GM23248 (cell line): ENCODE measurements at regions not wholly inside any gene's neighbourhood (a gene's known extent, or its start where the extent isn't known, plus 50 kb on each side); places are given as distances from the start of the nearest gene placed in this dataset.
"Not testable (repeated sequence)": the region's sequence is repeated elsewhere in the genome, so short reads cannot be mapped to it uniquely, and the experiment has no call there.

Experiments
- EZH2 ChIP-seq: fragments of 200-600 bp; sonication (generic); IDR thresholded peaks from 2 replicates; pipeline ENCODE4 v1.6.1; 2018; ENCODE audit warnings: antibody characterized with exemption, mild to moderate bottlenecking; ENCODE audit not compliant: insufficient read depth, poor library complexity, severe bottlenecking
- EZH2phosphoT487 ChIP-seq: fragments of 200-600 bp; sonication (generic); IDR thresholded peaks from 2 replicates; pipeline ENCODE4 v1.6.1; 2018; ENCODE audit warnings: antibody characterized with exemption, moderate library complexity, mild to moderate bottlenecking, low read depth; ENCODE audit not compliant: insufficient read depth

GRCh38 chr6:27633221-27633688 is 160.3 kb upstream of the ZNF184 start:
- TF ChIP-seq EZH2, EZH2phosphoT487: not testable (repeated sequence)
